ENCODE measurements at regions not wholly inside any gene's neighbourhood (a gene's known extent, or its start where the extent isn't known, plus 50 kb on each side); places are given as distances from the start of the nearest gene placed in this dataset.

DNA sequence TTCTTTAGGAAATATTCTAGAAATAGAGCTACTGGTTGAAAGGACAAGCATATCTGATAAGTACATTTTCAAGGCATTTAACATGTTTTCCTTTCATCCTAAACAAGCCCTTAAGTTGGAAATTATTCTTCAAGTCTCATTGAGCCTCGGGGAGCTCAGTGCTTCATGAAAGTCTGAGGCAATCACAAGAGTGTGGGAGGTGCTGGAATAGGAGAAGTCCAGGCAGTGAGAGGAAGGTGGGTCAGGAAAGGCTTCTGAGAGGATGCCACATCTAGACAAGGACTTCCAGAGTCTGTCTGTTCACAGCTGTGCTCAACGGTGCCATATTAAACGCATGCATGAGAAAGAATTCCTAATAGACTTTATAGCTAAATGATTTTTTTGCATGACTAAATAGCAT, 69.8 kb downstream of the CD83 start:
- DNase-seq, result no peak

DNA sequence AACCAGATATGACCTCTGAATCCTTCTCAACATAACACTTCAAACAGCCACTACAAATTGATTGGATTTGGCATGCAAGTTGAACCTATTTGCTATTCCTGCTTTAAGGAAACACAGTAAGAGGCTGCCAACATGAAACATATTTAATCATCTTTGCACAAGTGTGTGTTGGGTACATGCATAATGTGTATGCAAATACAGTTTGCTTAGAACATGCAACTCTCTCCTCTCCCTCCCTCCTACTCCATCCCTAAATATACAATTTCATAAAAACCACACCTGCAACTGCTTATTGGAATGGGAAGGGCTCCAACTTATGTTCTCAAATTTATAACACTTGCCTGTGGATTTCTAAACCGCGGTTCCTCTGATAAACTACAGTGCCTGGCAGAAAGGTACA, 71.5 kb downstream of the CD83 start:
- no peak for DNase-seq

DNA sequence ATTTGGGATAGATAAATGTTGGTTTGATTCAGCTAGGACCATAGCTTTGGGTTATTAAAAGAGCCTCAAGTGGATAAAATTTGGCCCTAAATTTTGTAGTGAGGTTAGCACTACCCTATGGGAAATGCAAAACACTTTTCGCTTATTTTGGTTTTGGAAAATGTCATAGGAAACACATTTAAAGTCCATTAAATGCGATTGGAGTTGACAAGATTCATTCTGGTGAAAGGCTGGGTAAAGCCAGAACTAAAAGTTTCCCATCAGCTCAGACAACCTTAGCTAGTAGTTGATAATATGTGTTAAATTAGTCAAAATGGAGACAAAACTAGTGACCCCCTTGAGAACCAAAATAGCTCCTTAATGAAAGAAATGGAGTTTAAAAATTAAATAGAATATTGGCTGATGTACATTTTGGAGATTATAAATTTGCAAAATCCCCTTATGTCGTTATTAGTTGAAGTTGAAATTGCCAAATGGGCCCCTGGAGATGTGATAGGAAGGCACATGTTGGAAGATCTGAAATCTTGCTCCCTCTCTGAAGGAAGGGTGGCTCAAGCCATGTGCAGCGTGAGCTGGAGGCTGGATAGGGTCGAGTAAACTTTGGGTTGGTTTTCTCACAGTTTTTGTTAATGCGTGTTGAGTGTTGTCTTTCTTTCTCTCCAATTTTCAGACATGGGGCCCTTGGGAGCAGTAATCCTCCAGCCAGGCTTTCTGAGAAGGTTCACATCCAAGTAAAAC, 72.8 kb downstream of the CD83 start:
- no peak for DNase-seq

DNA sequence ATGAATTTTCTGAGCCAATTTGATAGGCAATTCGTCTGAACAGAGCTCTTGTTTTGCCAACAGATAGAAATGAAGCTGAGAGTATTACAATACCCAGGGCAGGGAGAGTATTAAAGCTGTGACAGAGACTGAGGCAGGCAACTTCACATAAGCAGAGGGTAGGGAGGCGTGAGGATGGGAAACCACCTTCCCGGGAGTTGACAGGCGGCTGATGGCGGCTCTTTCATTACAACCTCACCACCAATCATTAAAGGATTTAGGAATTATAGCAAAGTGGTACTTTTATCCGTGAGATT, 73.3 kb downstream of the CD83 start:
- DNase-seq, result no peak

DNA sequence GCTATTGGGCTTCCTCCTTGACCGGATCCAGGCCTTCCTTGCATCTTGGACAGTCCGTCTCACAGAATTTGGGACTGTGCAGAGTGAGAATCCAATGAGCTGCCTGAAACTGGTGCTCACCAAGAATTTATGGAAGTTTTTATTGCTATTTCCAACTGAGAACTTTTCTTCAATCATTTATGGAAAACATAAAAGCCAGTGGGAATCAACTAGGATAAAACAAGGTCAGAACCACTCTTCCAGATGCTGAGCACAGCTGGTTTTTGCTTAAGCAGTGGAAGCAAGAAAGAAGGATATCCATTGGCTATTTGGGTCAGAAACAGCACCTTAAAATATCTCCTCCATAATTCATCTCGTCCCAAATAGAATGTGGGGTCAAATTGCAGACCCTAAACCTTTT, 74.2 kb downstream of the CD83 start:
- DNase-seq, result no peak

DNA sequence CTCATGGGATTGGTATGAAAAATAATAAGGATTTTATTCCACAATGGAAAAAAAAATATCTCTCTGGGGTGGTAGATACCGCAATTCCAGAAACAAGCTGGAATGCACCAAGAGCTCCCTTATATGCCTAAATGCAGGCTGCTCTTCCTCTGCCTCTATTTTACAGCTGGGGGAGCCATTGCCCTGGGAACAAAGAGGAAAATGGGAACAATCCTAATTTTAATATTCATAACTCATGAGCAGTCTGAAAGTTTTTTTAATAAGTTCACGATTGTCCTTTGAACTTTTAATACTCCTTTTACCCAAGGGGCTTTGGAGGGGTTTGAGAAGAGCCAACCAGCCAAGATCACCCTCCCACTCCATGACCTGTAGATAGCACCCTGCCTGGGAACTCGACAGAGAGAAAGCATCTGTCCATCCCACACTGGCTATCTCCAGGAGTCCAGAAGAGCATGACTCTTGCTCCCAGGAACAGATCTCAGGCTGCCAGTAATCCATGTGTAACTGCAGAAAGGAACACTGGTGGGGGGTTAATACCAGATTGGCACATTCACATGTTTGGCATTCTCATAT, 74.7 kb downstream of the CD83 start:
- no peak for DNase-seq

DNA sequence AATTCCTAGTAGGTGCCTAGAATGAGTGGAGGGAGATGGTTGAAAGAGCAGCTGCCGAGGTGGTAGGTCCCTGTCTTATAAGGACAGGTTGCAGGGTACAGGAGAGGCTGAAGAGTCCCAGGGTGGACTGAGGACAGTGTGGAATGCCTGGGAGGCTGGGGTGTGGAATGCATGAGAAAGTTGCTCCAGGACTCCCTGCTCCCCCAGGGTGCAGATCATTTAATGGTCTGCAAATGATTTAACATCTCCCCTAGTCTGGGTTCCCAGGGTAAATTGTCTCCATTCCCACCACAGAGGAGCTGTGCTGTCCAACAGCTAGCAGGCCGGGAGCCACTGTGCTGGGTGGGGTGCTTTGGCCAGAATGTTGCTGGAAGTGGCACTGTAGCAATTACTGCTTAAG, 76.0 kb downstream of the CD83 start:
- no peak for DNase-seq

DNA sequence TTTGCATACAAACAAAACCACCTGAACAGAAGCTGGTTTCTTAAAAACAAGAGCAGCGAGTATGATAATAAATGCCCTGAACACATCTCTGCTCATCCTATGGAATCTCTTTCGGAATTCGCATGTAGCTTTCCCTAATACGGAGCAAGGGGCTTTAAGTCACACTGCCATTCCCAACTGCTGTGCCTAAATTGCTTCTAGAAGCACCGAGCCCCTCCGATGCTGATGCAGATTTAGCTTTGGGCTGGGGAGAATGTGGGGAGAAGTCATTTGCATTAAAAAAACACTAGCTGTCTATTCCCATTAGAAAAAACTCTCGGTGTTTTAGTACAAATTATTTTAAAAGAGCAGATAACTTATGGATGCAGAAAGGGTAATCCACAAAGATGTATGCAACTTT, 76.9 kb downstream of the CD83 start:
- DNase-seq, result no peak

DNA sequence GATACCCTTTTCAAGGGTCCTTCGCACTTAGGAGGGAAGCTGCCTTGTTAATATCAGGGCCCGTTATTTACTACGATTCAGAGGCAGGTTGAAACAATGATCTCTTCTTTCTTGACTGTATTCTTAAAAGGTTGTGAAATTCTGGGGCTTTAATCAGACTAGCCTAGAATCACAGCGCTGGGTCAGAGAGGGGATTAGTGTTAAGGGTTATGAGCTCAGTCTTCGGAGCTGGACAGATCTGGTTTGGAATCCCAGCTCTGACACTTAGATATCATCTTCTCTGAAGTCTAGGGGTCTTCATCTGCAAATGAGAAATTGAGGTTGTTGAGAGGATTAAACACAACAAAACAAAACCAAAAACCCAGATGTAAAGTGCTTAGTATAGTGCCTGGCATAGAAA, 77.4 kb downstream of the CD83 start:
- DNase-seq, result no peak

DNA sequence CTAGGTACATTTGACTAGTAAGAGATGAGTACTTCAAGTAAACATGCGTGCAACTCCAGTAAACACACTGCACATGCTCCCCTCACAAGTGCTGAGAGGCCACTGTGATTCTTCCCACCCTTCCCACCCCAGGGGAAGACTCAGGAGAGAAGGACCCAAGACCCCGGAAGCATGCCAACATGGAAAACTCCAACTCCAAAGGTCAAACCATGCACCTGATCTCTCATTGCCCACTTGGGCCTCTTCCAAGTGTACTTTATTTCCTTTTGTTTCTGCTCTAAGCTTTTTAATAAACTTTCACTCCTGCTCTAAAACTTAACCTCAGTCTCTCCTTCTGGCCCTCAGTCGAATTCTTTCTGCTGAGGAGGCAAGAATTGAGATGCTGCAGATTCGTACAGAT, 78.5 kb downstream of the CD83 start:
- DNase-seq, result no peak

DNA sequence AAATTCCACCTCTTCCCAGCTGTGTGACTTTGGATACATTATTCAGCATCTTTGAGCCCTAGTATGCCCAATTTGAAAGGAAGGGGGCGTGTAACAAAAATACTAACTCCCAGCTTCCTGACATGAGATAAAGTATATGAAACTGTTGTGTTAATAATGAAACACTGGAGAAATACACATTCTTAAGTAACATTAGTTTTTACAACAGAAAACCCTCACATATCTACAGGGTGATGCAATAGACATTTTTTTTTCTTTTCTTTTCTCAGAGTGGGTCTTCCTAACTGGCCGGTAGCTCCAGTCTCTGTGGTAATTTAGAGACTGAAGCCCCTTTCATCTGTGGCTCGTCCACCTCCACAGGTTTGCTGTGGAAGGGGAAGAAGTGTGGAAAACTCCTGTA, 79.5 kb downstream of the CD83 start:
- DNase-seq, result no peak

DNA sequence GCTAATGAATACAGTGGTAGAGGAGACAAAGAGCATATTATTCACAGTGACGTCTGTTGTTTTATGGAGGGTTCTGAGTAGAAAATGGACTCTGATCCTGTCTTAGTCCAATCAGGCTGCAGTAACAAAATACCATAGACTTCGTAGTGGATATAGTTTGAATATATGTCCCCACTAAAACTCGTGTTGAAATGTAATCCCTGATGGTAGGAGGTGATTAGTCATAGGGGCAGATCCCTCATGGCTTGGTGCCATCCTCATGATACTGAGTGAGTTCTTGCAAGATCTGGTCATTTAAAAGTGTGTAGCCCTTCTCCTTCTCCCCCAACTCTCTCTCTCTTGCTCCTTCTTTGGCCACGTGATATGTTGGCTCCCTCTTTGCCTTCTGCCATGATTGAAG, 82.5 kb downstream of the CD83 start:
- no peak for DNase-seq

DNA sequence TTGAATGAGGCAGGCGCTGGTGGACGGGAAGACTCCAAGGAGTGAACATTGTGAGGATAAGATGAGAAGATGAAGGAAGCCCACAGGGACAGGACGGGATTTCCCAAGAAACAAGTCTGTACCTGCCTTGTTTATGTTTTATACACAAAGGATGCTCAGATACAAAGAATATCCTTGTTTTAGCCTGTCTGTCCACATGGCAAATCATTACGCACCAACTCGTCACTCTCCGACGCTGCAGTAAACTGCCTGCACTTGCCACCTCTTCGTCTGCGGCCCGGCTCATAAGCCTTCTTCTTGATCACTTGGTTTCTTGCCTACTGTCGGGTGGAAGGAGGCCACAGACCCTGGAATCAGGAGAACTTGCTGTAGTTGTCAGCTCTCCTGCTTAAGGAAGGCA, 85.4 kb downstream of the CD83 start:
- no peak for DNase-seq

DNA sequence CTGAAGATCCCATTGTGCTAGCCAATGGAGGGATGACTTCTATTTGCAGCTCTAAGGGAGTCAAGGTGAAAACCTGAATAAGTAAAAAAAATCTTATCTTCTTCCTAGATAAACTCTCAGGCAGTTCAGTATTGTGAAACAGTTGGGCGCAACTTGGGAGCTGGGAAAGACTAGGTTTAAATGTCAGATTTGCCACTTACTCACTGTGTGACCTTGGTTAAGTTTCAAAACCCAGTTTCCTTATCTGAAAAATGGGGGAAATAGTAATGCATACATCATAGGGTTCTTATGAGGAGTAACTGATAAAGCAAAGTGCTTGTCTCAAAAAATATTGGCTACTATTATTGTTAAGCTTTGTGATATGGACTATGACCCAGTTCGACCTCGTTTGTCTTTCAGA, 88.8 kb downstream of the CD83 start:
- no peak for DNase-seq

DNA sequence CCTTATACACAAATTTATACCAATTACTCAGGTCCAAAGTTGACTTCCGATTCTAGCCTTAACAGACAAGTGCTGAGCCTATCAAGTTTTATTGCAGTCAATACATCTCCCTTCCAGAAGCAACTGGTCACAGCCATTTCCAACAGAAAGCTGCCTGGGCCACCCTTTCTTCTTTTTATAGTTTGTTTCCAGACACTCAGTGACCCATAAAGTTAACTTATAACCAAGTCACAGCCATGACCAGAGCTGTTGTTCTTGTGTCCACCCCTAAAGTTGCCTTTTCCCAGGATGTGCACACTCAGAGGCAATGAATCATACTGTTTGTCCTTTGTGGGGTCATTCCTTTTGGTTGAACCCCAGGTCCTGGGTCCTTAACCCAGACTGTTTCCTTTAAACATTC, 89.9 kb downstream of the CD83 start:
- no peak for DNase-seq

DNA sequence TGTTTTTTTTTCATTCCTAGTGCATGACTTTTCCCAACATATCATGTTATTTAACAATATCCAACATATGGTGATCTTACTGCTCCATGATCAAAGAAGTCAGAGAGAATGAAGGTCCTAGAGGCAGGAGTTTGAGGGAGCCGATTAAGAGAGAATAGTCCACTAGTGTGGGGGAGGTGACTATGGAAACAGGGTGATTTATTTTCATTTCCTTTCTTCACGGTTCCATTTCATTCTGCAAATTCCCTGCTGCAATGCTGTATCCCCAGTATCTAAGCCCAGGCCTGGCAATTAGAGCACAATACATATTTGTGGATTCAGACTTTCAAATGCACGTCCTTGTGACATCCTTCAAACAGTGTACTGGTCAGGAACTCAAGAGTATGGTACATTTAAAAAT, 91.4 kb downstream of the CD83 start:
- DNase-seq, result no peak

DNA sequence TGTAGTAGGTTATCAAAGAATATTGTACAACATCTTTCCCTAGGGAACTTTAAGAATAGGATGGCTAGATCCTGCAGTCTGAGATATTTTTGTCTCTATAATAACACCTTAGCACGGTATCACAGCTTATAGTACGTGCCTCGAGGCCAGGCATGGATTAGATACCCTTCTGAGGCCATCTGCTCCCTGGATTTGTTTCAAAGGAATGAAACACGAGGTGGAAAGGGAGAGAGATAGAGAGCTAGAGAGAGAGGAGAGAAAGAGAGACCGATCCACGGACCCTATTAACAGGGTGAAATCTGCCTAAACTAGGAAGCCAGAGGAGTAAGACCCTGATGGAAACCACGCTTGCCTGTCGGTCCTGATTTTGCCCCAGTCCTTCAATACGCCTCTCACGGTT, 92.5 kb downstream of the CD83 start:
- no peak for DNase-seq

DNA sequence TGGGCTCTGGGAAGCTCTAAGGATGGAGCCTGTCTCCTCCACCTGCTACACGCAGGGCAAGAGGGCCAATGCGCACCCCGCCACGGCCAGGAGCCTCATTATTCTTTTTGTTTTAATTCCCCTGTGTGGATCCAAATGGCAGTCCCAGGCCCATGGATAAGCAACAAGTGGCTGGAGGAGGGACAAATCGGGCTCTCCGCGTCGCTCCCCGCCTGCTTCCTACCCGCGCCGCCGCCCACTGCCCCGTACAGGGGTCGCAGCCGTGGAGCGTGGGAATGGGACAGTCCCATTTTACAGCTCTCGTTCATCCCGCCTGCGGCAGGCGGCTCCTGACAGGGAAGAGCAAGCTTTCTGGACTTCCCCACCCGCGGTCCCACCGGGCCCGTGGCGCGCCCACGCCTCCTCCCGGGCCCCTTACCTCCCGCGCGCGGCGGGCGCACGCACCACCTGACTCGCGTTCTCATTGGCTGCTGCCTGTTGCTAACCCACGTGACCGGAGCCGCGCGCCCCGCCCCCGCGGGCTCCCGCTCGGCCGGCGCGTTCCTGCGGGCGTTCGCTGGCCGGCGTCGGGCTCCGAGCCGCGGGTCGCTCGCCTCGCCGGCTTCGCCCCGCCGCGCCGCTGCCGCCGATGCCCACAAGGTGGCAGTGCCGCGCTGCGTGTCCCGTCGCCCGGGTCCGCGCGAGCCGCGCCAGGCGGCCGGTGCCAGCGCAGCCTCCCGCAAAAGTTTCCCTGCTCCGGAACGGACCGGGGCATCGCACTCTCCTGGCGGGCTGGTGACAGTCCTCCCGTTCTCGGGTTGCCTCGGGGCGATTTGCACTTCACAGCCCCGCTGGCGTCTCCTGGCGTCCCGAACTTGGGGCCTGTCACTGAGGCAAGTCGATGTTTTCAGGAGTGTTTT, 93.3 kb downstream of the CD83 start:
- DNase-seq, result peak; percentile 98

DNA sequence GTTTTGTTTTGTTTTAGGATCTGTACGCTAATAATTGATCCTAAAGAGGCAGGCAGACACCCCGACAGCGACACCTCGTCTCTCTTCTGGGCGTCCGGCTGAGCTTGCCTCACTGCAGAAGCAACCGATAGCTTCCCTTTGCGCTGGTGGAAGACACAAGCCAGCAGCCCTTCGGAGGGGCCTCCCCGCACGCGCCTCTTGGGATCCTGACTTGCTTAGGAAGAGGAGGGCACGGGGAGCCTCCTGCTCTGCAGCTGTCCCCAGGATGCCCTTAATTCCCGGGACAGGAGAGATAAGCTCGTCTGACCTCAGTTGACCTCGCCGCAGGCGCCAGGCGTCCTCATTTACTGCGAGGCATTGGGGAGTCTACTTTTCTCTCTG, 94.0 kb downstream of the CD83 start:
- DNase-seq, result peak; percentile 37

DNA sequence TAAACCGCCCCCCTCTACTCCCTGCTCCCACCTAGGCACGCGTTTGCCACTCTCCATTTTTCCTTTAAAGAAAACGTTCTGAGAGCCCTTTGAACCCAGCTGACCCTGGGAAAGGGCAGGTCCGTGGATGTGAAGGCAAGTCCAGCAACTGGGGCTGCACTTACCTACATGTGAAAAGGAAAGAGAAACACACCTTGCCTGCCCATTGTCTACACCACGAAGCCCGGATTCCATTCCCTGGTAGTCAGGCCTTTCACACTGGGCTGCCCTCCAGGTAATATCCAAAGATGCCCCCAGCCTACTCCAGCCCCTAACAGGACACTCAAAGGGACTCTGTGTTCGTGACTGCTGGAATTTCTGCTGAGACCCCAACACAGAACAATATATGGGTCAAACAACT, 94.4 kb downstream of the CD83 start:
- DNase-seq, result no peak

DNA sequence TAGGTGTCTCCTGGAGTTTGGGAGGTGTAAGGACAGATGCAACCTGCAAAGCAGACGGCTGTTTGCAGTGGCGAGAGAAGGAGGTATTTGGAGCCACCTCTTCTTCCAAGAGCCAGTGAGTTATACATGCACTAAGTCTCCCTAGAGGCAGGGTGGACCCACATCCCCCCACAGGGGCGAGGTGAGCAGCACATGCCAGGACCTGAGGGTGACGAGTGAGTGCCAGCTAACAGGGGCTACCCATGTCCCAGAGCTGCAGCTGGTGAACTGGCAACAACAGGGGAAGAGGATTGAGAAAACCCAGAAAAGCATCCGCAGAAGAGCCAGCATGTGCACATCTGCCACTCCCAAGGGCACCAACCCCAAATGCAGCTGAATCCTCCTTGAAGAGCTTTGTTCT, 95.1 kb downstream of the CD83 start:
- DNase-seq, result no peak

DNA sequence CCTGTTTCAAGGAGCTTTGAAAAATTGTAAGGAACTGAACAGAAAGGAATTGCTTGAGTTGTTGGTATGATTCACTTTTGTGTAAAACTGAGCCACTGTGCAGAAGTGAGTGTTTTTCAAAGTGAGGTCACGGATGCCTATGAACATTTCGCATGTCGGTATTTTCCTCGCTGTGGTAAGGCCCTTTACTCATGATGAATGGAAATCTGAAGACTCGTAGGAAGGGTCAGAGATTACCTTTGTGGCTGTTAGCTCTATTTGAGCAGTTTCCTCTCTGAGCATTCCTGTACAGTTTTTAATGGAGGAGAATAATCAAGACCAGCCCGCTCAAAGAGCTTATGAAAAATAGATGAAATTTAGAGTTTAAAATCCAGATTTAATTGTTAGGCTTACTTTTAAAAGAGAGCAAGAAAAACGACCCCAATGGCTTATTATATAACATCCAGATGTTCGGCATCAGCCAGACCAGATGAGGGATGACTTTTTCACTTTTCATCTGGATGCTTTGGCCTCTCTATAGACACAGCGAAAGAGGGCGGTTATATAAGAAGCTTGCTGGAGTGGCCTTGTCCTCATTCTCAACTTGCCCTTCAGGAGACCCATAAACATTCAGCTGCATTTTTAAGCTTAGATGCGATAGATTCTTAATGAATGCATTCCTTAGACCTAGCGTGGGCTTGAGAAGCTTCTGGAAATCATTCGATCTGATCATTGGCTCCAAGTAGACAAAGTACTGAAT, 99.5 kb downstream of the CD83 start:
- no peak for DNase-seq

DNA sequence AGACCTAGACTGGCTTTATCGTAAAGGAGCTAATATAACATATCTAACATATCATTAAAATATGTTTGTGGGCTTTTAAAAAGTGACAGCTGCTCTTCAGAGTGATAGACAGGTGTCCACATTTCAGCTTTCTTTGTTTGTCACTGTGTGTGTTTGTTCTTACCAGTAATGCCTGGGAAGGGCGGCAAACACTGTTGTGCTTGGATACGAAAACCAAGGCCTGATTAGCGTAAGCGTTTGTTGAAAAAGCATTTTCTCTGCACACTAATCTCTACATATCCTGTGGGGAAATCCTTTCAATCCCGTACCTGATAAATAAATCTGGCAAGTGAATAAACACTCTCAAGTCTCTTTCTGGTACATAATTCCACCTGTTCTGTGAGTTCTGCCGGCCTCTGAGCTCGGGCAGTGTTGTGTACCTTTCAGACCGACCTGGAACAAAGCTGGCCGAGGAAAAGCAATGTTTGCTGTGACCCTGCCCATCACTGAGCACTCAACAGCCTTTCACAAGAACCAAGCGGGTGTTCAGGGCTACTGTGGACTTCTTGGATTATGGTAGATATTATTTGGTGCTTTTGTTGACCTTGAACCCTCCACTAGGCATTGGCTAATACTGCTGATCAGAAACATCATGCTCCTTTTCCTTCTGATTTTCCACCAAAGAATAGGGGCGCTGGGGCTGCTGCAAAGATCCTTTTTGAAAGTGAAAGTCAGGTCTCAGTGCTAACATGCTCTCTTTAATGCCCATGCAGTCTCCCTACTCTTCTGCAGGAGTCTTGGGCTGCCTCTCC, 100.4 kb downstream of the CD83 start:
- DNase-seq, result no peak
